ENCODE measurements at regions not wholly inside any gene's neighbourhood (a gene's known extent, or its start where the extent isn't known, plus 50 kb on each side); places are given as distances from the start of the nearest gene placed in this dataset.

DNA sequence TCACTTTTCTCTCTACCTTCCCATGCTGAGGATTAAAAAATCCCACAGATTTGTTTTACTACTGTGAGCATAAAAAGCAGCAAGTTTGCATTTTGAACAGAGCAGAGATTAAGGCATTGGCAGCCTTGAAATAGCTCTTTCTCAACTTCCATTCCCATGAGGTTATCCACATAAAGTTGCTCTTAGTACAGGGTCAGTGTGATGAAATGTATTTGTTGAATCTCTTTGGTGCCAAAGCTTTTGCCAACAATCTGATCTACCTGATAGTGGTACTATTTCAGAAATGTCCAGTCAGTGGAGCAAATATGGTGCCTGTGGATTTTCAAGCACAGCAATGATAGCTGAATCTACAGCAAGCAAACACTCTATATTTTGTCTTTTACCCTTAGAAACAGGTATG, 254.8 kb downstream of the INHBA start:
- Histone ChIP-seq H2AFZ (ENCODE audit: low read depth) (peak overlapping the region; percentile 4; the same call in 1 of the 2 replicates), H3F3A (replicated peaks; ENCODE audit: insufficient read depth) (no peaks in the 10 kb centered on the region), H3K36me3 (replicated peaks in 1 of 2; ENCODE audit: control insufficient read depth in 1 of 2, insufficient read depth in 2 of 2, low read length in 1 of 2) (no peaks in the 10 kb centered on the region), H3K9ac (no peak overlapping the region), H3K9me2 (no peaks in the 10 kb centered on the region), H3K9me3 (no peaks in the 10 kb centered on the region), H3K27ac (ENCODE audit: low read depth in 2 of 2, low read length in 1 of 2) (no peak overlapping the region; a peak in 1 of 4 replicates), H3K79me2 (ENCODE audit: insufficient read depth) (no peaks in the 10 kb centered on the region), H3K4me1 (ENCODE audit: control insufficient read depth in 1 of 2, insufficient read depth in 2 of 2, low read depth in 1 of 2, low read length in 1 of 2) (no peaks in the 10 kb centered on the region), H3K27me3 (ENCODE audit: insufficient read depth) (no peaks in the 10 kb centered on the region), H4K20me1 (ENCODE audit: insufficient read depth) (no peaks in the 10 kb centered on the region), H3K4me2 (no peak overlapping the region), H3K4me3 (ENCODE audit: low read depth in 2 of 2, low read length in 1 of 2) (no peak overlapping the region)
- no peak for TF ChIP-seq JUND (IDR thresholded peaks at IDR 0.05)
- TF ChIP-seq TCF12 (IDR thresholded peaks at IDR 0.05): 0 out of 2 replicates have a peak, but pooled peaks have one; percentile 4
- no peak for DNase-seq
- ChIA-PET CTCF (interaction anchor here (1.3 kb wide), 1 partner anchor 9 kb away, joined by 4 read pairs; no protein-coding TSS in a partner anchor), POLR2A (no interaction called here)

- ChIA-PET CTCF (no interaction called here), POLR2A (no interaction called here)
- H3K4me1 ChIP-seq (ENCODE audit: control insufficient read depth in 1 of 2, insufficient read depth in 2 of 2, low read depth in 1 of 2, low read length in 1 of 2): no peaks in the 10 kb centered on the region
- no peak for DNase-seq
- no peaks in the 10 kb centered on the region for H3K36me3 ChIP-seq (replicated peaks in 1 of 2; ENCODE audit: control insufficient read depth in 1 of 2, insufficient read depth in 2 of 2, low read length in 1 of 2)
- H3K4me3 ChIP-seq (ENCODE audit: low read depth in 2 of 2, low read length in 1 of 2): no peak overlapping the region
- H3K9me3 ChIP-seq: no peaks in the 10 kb centered on the region
- H3K79me2 ChIP-seq (ENCODE audit: insufficient read depth): no peaks in the 10 kb centered on the region
- no peaks in the 10 kb centered on the region for H3K27me3 ChIP-seq (ENCODE audit: insufficient read depth)
- no peaks in the 10 kb centered on the region for H3K9me2 ChIP-seq
- TF ChIP-seq, protein P1, sequence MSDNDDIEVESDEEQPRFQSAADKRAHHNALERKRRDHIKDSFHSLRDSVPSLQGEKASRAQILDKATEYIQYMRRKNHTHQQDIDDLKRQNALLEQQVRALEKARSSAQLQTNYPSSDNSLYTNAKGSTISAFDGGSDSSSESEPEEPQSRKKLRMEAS (IDR thresholded peaks at IDR 0.05; ENCODE audit: low read depth): no peak
- TF ChIP-seq FOXM1 (IDR thresholded peaks at IDR 0.05; ENCODE audit: low read depth) (no peak), MXI1 (IDR thresholded peaks at IDR 0.05; ENCODE audit: low read depth, low read length) (no peak)
- H3K27ac ChIP-seq (ENCODE audit: low read depth in 2 of 2, low read length in 1 of 2): no peak overlapping the region; a peak in 1 of 4 replicates
- WGBS (ENCODE audit: low lambda C conversion rate): 90% methylated on average over 9 of the region's 9 CpGs
- H4K20me1 ChIP-seq (ENCODE audit: insufficient read depth): no peaks in the 10 kb centered on the region
- H2AFZ ChIP-seq (ENCODE audit: low read depth): no peak overlapping the region
- H3K4me2 ChIP-seq: no peak overlapping the region
- no peak overlapping the region for H3K9ac ChIP-seq
- H3F3A ChIP-seq (replicated peaks; ENCODE audit: insufficient read depth): no peaks in the 10 kb centered on the region
Observed at GRCh38 chr7:41447450-41448042, 255.3 kb downstream of the INHBA start.

- Histone ChIP-seq H3K4me3 (ENCODE audit: low read depth in 2 of 2, low read length in 1 of 2) (no peak overlapping the region), H3K79me2 (ENCODE audit: insufficient read depth) (no peaks in the 10 kb centered on the region), H3K27ac (ENCODE audit: low read depth in 2 of 2, low read length in 1 of 2) (no peak overlapping the region), H3K9me3 (no peaks in the 10 kb centered on the region), H2AFZ (ENCODE audit: low read depth) (no peak overlapping the region), H3F3A (replicated peaks; ENCODE audit: insufficient read depth) (no peaks in the 10 kb centered on the region), H3K9ac (no peak overlapping the region), H3K9me2 (no peaks in the 10 kb centered on the region), H3K4me1 (ENCODE audit: control insufficient read depth in 1 of 2, insufficient read depth in 2 of 2, low read depth in 1 of 2, low read length in 1 of 2) (no peaks in the 10 kb centered on the region), H3K27me3 (ENCODE audit: insufficient read depth) (no peaks in the 10 kb centered on the region), H4K20me1 (ENCODE audit: insufficient read depth) (no peaks in the 10 kb centered on the region), H3K36me3 (replicated peaks in 1 of 2; ENCODE audit: control insufficient read depth in 1 of 2, insufficient read depth in 2 of 2, low read length in 1 of 2) (no peaks in the 10 kb centered on the region), H3K4me2 (no peak overlapping the region)
- 76% methylated on average over 7 of the region's 7 CpGs for WGBS (ENCODE audit: low lambda C conversion rate)
- ChIA-PET POLR2A (no interaction called here), CTCF (no interaction called here)
- no peak for DNase-seq
- no peak for TF ChIP-seq RFX5 (IDR thresholded peaks at IDR 0.05; ENCODE audit: low read length)
- TF ChIP-seq RXRA (IDR thresholded peaks at IDR 0.05; ENCODE audit: borderline replicate concordance, low read depth): no peak
- TF ChIP-seq RCOR1 (IDR thresholded peaks at IDR 0.05; ENCODE audit: low read length): no peak
- no peak for TF ChIP-seq FOXM1 (IDR thresholded peaks at IDR 0.05; ENCODE audit: low read depth)
- no peak for TF ChIP-seq SMC3 (IDR thresholded peaks at IDR 0.05; ENCODE audit: low read depth, low read length)
- TF ChIP-seq REST (IDR thresholded peaks at IDR 0.05; ENCODE audit: low read depth, low read length): no peak
- no peak for TF ChIP-seq FOXJ3 (CRISPR knock-in tag; IDR thresholded peaks at IDR 0.05)
- no peak for TF ChIP-seq EP300 (IDR thresholded peaks at IDR 0.05; ENCODE audit: borderline replicate concordance in 1 of 2, low read depth in 1 of 2, low read length in 1 of 2)
- TF ChIP-seq YY1 (IDR thresholded peaks at IDR 0.05; ENCODE audit: low read depth): no peak
- TF ChIP-seq, protein P2, sequence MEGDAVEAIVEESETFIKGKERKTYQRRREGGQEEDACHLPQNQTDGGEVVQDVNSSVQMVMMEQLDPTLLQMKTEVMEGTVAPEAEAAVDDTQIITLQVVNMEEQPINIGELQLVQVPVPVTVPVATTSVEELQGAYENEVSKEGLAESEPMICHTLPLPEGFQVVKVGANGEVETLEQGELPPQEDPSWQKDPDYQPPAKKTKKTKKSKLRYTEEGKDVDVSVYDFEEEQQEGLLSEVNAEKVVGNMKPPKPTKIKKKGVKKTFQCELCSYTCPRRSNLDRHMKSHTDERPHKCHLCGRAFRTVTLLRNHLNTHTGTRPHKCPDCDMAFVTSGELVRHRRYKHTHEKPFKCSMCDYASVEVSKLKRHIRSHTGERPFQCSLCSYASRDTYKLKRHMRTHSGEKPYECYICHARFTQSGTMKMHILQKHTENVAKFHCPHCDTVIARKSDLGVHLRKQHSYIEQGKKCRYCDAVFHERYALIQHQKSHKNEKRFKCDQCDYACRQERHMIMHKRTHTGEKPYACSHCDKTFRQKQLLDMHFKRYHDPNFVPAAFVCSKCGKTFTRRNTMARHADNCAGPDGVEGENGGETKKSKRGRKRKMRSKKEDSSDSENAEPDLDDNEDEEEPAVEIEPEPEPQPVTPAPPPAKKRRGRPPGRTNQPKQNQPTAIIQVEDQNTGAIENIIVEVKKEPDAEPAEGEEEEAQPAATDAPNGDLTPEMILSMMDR (IDR thresholded peaks at IDR 0.05): no peak
- TF ChIP-seq GATA2 (CRISPR knock-in tag; IDR thresholded peaks at IDR 0.05): no peak
- TF ChIP-seq NRF1 (IDR thresholded peaks at IDR 0.05; ENCODE audit: low read depth, low read length): no peak
- no peak for TF ChIP-seq MEF2A (IDR thresholded peaks at IDR 0.05; ENCODE audit: borderline replicate concordance, low read depth)
Observed at GRCh38 chr7:41446606-41447449, 256.1 kb downstream of the INHBA start.

All from SK-N-SH (cell line).